Gastrocnemius medialis (tissue), 4 donors: ENCODE measurements at regions not wholly inside any gene's neighbourhood (a gene's known extent, or its start where the extent isn't known, plus 50 kb on each side); places are given as distances from the start of the nearest gene placed in this dataset.

Experiments
- POLR2A ChIP-seq, 2 donors: fragments of 450-650 bp; IDR thresholded peaks; one replicate each; pipeline ENCODE4 v1.6.1; 2017; ENCODE audit warnings: antibody characterized with exemption in 2 of 2, mild to moderate bottlenecking in 2 of 2, moderate library complexity in 2 of 2
- TF ChIP-seq, protein P1 (sequence below), 5 experiments: fragments of 450-650 bp in 3 of 5; fragments of 200-600 bp in 2 of 5; sonication (generic) in 2 of 5; IDR thresholded peaks in 4 of 5; conservative IDR thresholded peaks in 1 of 5; 1 replicate in 4 of 5; 2 replicates in 1 of 5; pipeline ENCODE4 v1.5.1; 2016 to 2019; ENCODE audit warnings: antibody characterized with exemption in 5 of 5, mild to moderate bottlenecking in 3 of 5, moderate library complexity in 3 of 5

DNA sequence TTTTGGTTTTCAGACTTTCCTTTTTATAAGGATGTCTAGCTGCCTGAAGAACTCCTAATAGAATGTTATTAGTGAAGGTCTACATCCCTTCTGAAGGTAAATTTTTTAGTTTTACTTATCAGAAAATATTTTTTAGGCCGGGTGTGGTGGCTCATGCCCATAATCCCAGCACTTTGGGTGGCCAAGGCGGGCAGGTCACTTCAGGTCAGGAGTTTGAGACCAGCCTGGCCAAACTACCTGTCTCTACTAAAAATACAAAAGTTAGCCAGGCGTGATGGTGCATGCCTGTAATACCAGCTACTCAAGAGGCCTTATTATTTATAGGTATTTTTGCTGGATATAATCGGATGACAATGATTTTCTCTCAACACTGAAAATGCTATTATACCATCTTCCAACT lies 181.9 kb upstream of the KCNK2 start:
- TF ChIP-seq, protein P1, sequence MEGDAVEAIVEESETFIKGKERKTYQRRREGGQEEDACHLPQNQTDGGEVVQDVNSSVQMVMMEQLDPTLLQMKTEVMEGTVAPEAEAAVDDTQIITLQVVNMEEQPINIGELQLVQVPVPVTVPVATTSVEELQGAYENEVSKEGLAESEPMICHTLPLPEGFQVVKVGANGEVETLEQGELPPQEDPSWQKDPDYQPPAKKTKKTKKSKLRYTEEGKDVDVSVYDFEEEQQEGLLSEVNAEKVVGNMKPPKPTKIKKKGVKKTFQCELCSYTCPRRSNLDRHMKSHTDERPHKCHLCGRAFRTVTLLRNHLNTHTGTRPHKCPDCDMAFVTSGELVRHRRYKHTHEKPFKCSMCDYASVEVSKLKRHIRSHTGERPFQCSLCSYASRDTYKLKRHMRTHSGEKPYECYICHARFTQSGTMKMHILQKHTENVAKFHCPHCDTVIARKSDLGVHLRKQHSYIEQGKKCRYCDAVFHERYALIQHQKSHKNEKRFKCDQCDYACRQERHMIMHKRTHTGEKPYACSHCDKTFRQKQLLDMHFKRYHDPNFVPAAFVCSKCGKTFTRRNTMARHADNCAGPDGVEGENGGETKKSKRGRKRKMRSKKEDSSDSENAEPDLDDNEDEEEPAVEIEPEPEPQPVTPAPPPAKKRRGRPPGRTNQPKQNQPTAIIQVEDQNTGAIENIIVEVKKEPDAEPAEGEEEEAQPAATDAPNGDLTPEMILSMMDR (IDR thresholded peaks at IDR 0.05 in 4 of 5, conservative IDR thresholded peaks at IDR 0.05 in 1 of 5), result no peak
- TF ChIP-seq POLR2A (IDR thresholded peaks at IDR 0.05), result no peak
